SK-N-SH treated with all-trans-retinoic acid at 6 μM for 48 hours (cell line): ENCODE measurements at regions not wholly inside any gene's neighbourhood (a gene's known extent, or its start where the extent isn't known, plus 50 kb on each side); places are given as distances from the start of the nearest gene placed in this dataset.

Source experiments
- TCF4 ChIP-seq: fragments of 250-450 bp; sonication (Bioruptor Pico); IDR thresholded peaks from 2 replicates; pipeline ENCODE4 v1.8.0; 2021; ENCODE audit warnings: mild to moderate bottlenecking, moderate library complexity, borderline replicate concordance
- ZFP3 ChIP-seq: fragments of 250-450 bp; sonication (Bioruptor Pico); IDR thresholded peaks from 2 replicates; pipeline ENCODE4 v1.5.0; 2020; ENCODE audit warnings: mild to moderate bottlenecking, moderate library complexity
- ZFP30 ChIP-seq: fragments of 450-650 bp; formaldehyde crosslinking; IDR thresholded peaks from 2 replicates; pipeline ENCODE4 v1.5.0; 2022; ENCODE audit warnings: mild to moderate bottlenecking, moderate library complexity

DNA sequence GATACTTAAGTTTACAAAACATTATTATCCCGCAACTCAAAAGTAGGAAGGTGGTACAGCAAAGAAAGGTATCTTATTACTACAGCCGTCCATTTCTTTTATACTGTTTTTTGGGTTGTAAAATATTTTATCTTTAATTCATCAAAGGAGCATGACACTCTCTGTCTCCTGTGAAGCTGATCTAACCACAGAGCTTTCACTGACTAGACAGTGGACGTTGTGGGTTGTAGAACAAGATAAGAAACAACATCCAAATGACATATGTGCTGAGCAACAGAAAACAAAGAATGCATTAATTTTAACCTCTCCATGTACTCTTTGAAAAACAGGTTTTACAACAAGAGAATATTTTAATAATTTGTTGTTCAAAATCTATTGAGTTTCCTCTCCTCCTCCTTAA lies 195.9 kb upstream of the FBXO33 start:
- TF ChIP-seq ZFP30 (CRISPR knock-in tag): no peak
- no peak for TF ChIP-seq TCF4
- TF ChIP-seq ZFP3 (CRISPR knock-in tag): no peak
